NCI-H187 (cell line): ENCODE measurements at regions not wholly inside any gene's neighbourhood (a gene's known extent, or its start where the extent isn't known, plus 50 kb on each side); places are given as distances from the start of the nearest gene placed in this dataset.

Experiments
- DNase-seq, 2 experiments: peaks; one replicate each; lab custom pipeline; 2025; lab: John Stamatoyannopoulos, UW

DNA sequence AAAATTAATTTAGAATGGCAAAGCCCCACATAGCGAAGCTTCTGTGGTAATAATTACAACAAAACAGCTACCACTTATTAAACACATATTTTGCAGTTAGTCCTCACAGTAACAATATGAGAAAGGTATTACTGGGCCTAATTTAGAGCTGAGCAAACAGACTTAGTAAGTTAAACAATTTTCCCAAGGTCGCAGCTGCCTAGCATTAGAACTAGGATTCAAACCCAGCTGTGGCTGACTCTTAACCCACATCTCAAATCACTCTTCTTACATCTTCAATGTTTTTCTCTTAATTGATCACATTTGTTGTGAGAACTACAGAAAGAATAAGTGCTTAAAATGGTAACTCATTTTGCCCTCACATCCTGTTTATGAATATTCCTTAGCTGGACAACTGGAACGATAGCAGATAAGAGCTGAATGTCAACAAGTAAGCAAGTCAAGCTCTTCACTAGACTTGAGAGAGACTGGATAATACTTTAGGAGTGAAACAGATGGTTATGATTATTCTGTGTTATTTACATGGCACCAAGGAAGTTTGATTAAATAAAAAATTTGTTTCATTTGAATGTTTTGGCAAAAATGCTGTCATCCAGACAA lies 59.4 kb upstream of the TMEM17 start:
- no peak for DNase-seq

DNA sequence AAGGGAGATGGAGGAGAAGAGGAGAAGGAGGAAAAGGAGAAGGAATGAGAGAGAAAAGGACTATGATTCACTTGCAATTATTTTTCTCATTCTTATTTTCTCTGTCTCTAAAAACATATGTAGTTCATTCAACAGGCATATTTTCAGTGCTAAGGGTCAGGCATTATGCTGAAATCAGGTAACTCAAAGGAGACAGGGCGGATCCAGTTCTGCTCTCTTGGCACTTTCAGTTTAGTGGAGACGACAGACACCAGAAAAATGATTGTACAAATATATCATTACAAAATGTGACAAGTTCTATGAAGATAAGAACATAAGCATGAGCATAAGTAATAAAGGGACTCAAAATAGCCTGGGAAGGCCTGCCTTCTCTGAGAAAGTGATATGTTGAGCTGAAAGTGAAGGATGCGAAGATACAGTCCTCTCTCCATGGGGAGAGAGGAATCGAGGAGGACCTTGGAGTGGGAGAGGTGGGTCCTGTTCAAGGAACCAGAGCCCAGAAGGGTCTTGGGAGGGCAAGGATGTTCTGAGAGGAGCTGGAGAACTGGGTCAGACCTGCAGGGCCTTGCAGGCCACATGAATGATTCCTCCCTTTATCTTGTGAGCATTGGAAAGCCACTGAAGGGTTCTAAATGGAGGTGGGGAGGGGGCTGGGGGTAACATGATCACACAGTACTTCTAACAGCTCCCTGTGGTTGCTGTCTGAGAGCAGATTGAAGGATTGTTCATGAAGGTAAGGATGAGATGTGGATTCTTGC lies 58.6 kb upstream of the TMEM17 start:
- DNase-seq = no peak

DNA sequence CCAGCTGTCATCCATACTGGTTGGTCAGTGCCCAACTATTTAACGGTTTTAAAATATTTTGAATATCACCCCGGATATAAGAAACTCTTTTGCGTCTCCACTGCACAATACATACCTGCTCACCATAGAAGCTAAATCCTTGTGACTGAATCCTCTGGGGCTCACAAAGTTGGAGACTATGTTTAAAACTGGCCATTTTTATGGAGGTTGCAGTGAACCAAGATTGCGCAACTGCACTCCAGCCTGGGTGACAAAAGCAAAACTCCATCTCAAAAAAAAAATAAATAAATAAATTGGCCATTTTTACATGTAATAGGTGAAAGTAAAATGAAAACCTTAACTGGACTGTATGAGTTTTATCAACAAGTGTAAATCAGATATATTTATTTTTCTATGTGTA lies 55.6 kb upstream of the TMEM17 start:
- no peak for DNase-seq

DNA sequence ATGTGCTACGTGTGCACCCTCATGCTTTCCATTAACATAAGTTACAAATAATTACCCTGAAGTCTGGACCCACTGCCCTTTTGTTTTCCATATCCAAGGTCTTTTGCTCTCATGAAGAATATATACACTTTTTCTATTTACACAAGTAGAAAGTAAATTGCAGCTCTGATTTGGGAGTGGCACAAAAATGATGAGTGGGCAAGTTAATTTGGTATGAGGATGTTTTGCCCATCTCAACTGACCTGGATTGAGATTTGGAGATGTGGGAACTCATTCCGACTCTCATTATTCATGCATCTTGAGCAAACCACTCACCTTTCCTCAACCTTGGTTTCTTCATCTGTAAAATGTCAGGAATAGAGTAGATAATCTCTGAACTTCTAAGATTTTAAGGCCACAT lies 53.6 kb upstream of the TMEM17 start:
- no peak for DNase-seq

DNA sequence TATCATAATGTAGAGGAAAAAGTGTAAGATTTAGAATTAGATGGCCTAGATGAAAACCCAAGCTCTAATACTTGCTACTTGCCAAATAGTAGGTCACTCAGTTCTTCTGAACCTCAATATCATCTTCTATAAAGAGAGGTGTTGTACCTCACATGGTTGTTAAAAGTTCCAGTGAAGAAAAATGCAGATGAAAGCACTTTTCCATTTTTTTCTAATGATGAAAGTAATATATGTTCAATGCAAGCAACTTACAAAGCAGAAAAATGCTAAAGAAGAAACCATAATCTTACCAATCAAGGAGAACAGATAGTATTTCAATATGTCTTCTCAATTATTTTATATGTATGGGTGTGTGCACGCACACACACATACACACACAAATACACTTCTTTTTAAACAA lies 52.7 kb upstream of the TMEM17 start:
- no peak for DNase-seq

DNA sequence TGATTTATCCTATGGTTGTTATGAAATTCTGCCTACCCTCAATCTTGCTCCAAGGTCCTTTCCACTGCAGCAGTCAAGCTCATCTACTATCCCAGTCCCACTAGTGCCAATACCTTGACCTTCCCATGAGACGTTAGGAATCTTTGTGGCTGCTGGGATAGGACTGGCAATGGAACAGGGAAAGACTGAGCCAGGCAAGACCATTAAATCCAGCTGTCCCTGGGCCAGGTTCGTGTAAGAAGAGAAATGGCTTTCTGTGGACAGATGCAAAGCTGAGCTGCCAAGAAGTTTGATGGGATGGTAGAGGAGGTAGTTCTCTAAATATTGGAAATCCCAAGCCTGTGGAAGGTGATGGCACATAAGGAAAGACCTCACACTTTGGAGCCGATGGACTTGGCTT lies 50.1 kb upstream of the TMEM17 start:
- no peak for DNase-seq
